22Rv1 (cell line): ENCODE measurements at regions not wholly inside any gene's neighbourhood (a gene's known extent, or its start where the extent isn't known, plus 50 kb on each side); places are given as distances from the start of the nearest gene placed in this dataset.

Experiments
- CTCF ChIP-seq: fragments of 450-650 bp; IDR thresholded peaks from 2 replicates; pipeline ENCODE4 v1.5.1; 2017; ENCODE audit warnings: mild to moderate bottlenecking
- ZFX ChIP-seq: fragments of 450-650 bp; IDR thresholded peaks from 2 replicates; pipeline ENCODE4 v1.6.1; 2017; ENCODE audit warnings: antibody characterized with exemption, borderline replicate concordance

GRCh38 chr3:99218468-99218867, 317.0 kb upstream of the DCBLD2 start:
- 0 out of 2 replicates have a peak, but pooled peaks have one; percentile 5 for TF ChIP-seq CTCF
- no peak for TF ChIP-seq ZFX
